Upper lobe of left lung (tissue), 6 donors: ENCODE measurements at regions not wholly inside any gene's neighbourhood (a gene's known extent, or its start where the extent isn't known, plus 50 kb on each side); places are given as distances from the start of the nearest gene placed in this dataset.

Source experiments
- ATAC-seq, 2 donors: fragments of 200-7000 bp; cut with Tn5 transposase; one replicate each; pipeline ENCODE4 v1.9.1; 2022; ENCODE audit warnings: mild to moderate bottlenecking in 2 of 2, moderate library complexity in 2 of 2; ENCODE audit not compliant: low FRiP score in 2 of 2
- DNase-seq, 2 donors: peaks; one replicate each; pipeline ENCODE4 v3.0.0-alpha.2; 2019 to 2020
- H3K27ac ChIP-seq, 4 donors: fragments of 200-600 bp; sonication (generic); one replicate each; pipeline ENCODE4 v1.5.1; 2016 to 2019
- H3K27me3 ChIP-seq, 4 donors: fragments of 200-600 bp; sonication (generic); one replicate each; pipeline ENCODE4 v1.5.1; 2017 to 2019
- H3K36me3 ChIP-seq, 4 donors: fragments of 200-600 bp; sonication (generic); one replicate each; pipeline ENCODE4 v1.5.1; 2016 to 2019
- H3K4me1 ChIP-seq, 4 donors: fragments of 200-600 bp; sonication (generic); one replicate each; pipeline ENCODE4 v1.5.1; 2018 to 2019
- H3K4me3 ChIP-seq, 4 donors: fragments of 200-600 bp; sonication (generic); one replicate each; pipeline ENCODE4 v1.5.1; 2017 to 2019; ENCODE audit warnings: mild to moderate bottlenecking in 2 of 4, moderate library complexity in 1 of 4
- H3K9me3 ChIP-seq, 4 donors: fragments of 200-600 bp; sonication (generic); one replicate each; pipeline ENCODE4 v1.5.1; 2018 to 2019
- CTCF ChIP-seq, 6 experiments: fragments of 450-650 bp in 4 of 6; fragments of 200-600 bp in 2 of 6; sonication (generic) in 2 of 6; IDR thresholded peaks; one replicate each; pipeline ENCODE4 v1.5.1; 2016 to 2019; ENCODE audit warnings: antibody characterized with exemption in 6 of 6
- EP300 ChIP-seq, 4 donors: sonication (generic); formaldehyde crosslinking; IDR thresholded peaks; one replicate each; pipeline ENCODE4 v1.5.1; 2017; ENCODE audit warnings: antibody characterized with exemption in 4 of 4, control low read depth in 2 of 4
- POLR2A ChIP-seq, 4 donors: fragments of 450-650 bp; IDR thresholded peaks; one replicate each; pipeline ENCODE4 v1.5.1; 2016 to 2017; ENCODE audit warnings: antibody characterized with exemption in 4 of 4, mild to moderate bottlenecking in 2 of 4
- POLR2AphosphoS5 ChIP-seq, 2 donors: sonication (generic); formaldehyde crosslinking; IDR thresholded peaks; one replicate each; pipeline ENCODE4 v1.5.1; 2017; ENCODE audit warnings: antibody characterized with exemption in 2 of 2
- WGBS, 2 donors: methylation state at CpG; one replicate each; pipeline ENCODE4 v1.1.5; 2017 to 2018; 5-methylcytosine and 5-hydroxymethylcytosine counted together
- donor health status: DM: no; HTN: no; CAD: no; lungs with moderate emphysema.
- donor health status: DM: no; HTN: yes; CAD: no; lungs with severe emphysema.

DNA sequence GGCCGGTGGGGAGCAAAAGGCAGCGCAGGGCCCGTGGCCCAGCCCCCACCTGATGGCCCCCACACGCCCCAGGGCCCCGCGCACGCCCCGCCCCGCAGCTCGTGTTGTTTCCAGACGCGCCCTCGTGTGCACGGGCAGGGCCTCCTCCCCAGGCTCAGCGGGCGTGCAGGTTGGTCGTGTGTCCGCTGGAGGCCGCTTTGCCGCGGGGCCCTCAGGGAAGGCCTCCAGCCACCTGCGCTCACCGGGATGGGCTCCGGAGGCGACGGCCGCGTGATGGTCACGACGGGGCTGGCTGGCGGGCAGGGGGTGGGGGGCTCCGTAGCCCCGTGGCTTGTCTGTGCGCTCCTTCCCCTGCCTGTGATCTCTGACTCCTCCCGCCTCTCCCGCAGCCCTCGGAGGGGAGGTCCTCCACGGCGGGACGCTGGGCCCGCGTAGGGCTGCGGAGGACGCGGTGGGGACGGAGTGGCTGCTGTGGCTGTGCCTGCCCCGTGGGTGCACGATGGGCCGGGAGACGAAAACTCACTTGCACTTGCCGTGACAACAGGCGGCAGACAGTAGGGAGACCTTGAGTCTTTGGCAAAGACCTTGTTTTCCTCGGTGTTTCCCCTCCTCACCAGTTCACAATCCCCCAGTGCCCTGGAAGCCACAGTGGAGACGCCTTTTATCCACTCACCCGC lies 67.1 kb downstream of the RTP5 start:
- Histone ChIP-seq H3K27me3 (no peaks in the 10 kb centered on the region), H3K4me1 (no peaks in the 10 kb centered on the region), H3K36me3 (no peaks in the 10 kb centered on the region), H3K9me3 (no peaks in the 10 kb centered on the region), H3K27ac (no peak overlapping the region), H3K4me3 (no peak overlapping the region)
- DNase-seq (peak in 1 of 2 donors; percentile 78), ATAC-seq (no peak)
- TF ChIP-seq POLR2AphosphoS5 (IDR thresholded peaks at IDR 0.05) (no peak), POLR2A (IDR thresholded peaks at IDR 0.05) (no peak), EP300 (IDR thresholded peaks at IDR 0.05) (no peak), CTCF (IDR thresholded peaks at IDR 0.05) (no peak)
- WGBS, 2 donors, result 63 to 72% methylated on average over 13 to 52 of the region's 55 CpGs

DNA sequence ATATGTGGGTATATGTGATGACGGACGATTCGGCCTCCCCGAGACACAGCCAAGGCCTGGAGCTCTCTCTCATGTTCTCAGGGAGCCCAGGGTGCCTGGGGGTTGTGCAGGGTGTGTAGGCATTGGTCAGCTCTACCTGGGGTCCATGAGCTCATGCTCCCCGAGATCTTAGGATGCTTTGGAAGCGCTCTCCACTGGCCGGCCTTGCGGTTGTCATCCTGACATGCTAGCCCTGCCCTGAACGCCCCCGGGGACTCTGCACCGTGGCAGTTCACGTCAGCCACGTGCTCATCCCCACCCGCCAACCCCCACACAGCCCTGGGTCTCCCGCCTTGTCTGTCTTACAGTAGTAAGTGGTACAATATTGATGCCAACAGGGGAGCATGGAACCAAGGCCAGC lies 67.8 kb downstream of the RTP5 start:
- H3K9me3 ChIP-seq, result no peaks in the 10 kb centered on the region
- no peaks in the 10 kb centered on the region for H3K27me3 ChIP-seq
- TF ChIP-seq POLR2A (IDR thresholded peaks at IDR 0.05), result no peak
- no peak for TF ChIP-seq POLR2AphosphoS5 (IDR thresholded peaks at IDR 0.05)
- no peak for TF ChIP-seq EP300 (IDR thresholded peaks at IDR 0.05)
- TF ChIP-seq CTCF (IDR thresholded peaks at IDR 0.05), result no peak
- ATAC-seq (no peak), DNase-seq (peak in 1 of 2 donors; percentile 13)
- H3K36me3 ChIP-seq, result no peaks in the 10 kb centered on the region
- no peak overlapping the region for H3K27ac ChIP-seq
- WGBS, 2 donors, result 89 to 92% methylated on average over 4 to 15 of the region's 15 CpGs
- H3K4me3 ChIP-seq, result no peak overlapping the region
- no peaks in the 10 kb centered on the region for H3K4me1 ChIP-seq

DNA sequence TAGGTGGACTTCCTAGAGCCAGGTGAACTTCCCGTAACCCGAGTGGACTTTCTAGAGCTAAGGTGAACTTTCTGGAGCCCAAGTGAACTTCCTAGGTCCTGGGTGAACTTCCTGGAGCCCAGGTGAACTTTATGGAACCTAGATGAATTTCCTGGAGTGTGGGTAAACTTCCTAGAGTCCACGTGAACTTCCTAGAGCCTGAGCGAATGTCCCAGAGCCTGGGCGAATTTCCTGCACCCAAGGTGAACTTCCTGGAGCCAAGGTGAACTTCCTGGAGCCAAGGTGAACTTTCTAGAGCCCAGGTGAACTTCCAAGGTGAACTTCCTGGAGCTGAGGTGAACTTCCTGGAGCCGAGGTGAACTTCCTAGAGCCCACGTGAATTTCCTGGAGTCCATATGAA lies 70.0 kb downstream of the RTP5 start:
- 69% methylated on average over 7 of the region's 7 CpGs; no CpG with 5 or more reads in 1 of the 2 donors for WGBS, 2 donors
- TF ChIP-seq POLR2A (IDR thresholded peaks at IDR 0.05) (no peak), POLR2AphosphoS5 (IDR thresholded peaks at IDR 0.05) (no peak), EP300 (IDR thresholded peaks at IDR 0.05) (no peak), CTCF (IDR thresholded peaks at IDR 0.05) (no peak)
- Histone ChIP-seq H3K27me3 (no peaks in the 10 kb centered on the region), H3K27ac (no peak overlapping the region), H3K4me3 (no peak overlapping the region), H3K36me3 (no peaks in the 10 kb centered on the region), H3K9me3 (no peaks in the 10 kb centered on the region), H3K4me1 (no peaks in the 10 kb centered on the region)
- ATAC-seq (no peak), DNase-seq (no peak)

GRCh38 chr2:241940329-241940728 lies 70.8 kb downstream of the RTP5 start:
- no peaks in the 10 kb centered on the region for H3K36me3 ChIP-seq
- DNase-seq (no peak), ATAC-seq (no peak)
- H3K27ac ChIP-seq, result no peak overlapping the region
- H3K4me1 ChIP-seq, result no peaks in the 10 kb centered on the region
- H3K27me3 ChIP-seq, result no peaks in the 10 kb centered on the region
- 92 to 94% methylated on average over 7 of the region's 7 CpGs for WGBS, 2 donors
- TF ChIP-seq POLR2AphosphoS5 (IDR thresholded peaks at IDR 0.05) (no peak), EP300 (IDR thresholded peaks at IDR 0.05) (no peak), POLR2A (IDR thresholded peaks at IDR 0.05) (no peak), CTCF (IDR thresholded peaks at IDR 0.05) (no peak)
- H3K4me3 ChIP-seq, result no peak overlapping the region
- H3K9me3 ChIP-seq, result no peaks in the 10 kb centered on the region

DNA sequence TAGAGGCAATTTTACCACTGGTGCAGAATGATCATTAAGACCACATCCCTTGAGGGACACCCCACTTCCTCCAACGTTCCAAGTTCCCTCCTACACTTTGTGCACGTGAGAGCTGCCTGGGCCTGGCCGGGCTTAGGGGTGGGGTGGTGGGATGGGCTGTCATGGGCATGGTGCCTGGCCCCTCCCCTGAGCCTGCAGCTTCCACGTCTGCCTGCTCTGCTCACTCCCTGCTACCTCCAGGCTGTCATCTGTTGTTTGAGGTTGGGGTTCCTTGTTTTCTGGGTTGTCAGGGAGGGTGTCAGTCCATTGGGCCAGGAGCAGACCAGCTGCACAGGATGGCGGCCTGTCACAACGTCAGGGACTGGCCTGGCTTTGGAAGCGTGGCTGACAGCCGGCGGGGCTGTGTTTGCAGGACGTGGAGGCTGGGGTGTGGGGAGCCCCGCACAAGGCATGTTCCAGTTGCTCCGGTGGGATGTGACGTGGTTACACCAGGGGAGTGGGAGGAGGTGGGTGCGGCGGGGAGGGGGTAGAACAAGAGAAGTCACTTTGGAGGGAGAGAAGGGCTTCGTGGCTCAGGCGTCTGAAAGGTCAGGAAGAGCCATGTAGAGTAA lies 72.3 kb downstream of the RTP5 start:
- no peaks in the 10 kb centered on the region for H3K4me1 ChIP-seq
- H3K4me3 ChIP-seq, result no peak overlapping the region
- H3K9me3 ChIP-seq, result no peaks in the 10 kb centered on the region
- ATAC-seq, result peak; percentile 28 to 55
- H3K27ac ChIP-seq, result no peak overlapping the region
- H3K27me3 ChIP-seq, result no peaks in the 10 kb centered on the region
- TF ChIP-seq POLR2AphosphoS5 (IDR thresholded peaks at IDR 0.05) (no peak), POLR2A (IDR thresholded peaks at IDR 0.05) (no peak), CTCF (IDR thresholded peaks at IDR 0.05) (no peak), EP300 (IDR thresholded peaks at IDR 0.05) (no peak)
- 53 to 56% methylated on average over 16 of the region's 17 CpGs for WGBS, 2 donors
- DNase-seq, result peak in 1 of 2 donors; percentile 62
- no peaks in the 10 kb centered on the region for H3K36me3 ChIP-seq
